HG03457 (cell line): ENCODE measurements at regions not wholly inside any gene's neighbourhood (a gene's known extent, or its start where the extent isn't known, plus 50 kb on each side); places are given as distances from the start of the nearest gene placed in this dataset.

ENCODE experiments used
- ATAC-seq: cut with Tn5 transposase; IDR thresholded peaks from one replicate; pipeline ENCODE4 v1.9.1; 2021; ENCODE audit warnings: moderate number of reproducible peaks; ENCODE audit not compliant: unreplicated experiment

GRCh38 chr3:152710549-152710948 is 124.4 kb upstream of the P2RY1 start:
- no peak for ATAC-seq

- no peak for ATAC-seq
Measured at GRCh38 chr3:152713989-152714388, 120.9 kb upstream of the P2RY1 start.

DNA sequence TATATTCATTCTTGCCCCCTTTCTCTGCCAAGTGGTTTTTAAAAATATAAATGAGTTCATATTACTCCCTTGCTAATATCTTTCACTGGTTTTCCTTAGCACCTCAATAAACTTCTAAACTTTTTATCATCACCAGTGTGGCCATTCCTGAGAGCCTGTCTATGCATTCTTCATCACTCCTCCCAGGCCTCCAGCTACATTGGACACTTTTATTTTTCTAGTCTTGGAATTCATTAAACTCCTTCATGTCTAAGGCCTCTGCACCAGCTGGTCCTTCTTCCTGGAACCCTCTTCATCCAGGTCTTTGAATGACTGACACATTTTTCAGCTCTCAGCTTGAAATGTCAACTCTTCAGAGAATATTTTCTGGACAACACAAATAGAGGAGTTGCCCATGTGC is 120.4 kb upstream of the P2RY1 start:
- no peak for ATAC-seq

GRCh38 chr3:152717252-152717651 is 117.7 kb upstream of the P2RY1 start:
- no peak for ATAC-seq

GRCh38 chr3:152718810-152719209 is 116.1 kb upstream of the P2RY1 start:
- no peak for ATAC-seq

- ATAC-seq, result no peak
Measured at GRCh38 chr3:152719264-152719663, 115.7 kb upstream of the P2RY1 start.

- no peak for ATAC-seq
Measured at GRCh38 chr3:152720951-152721718, 113.8 kb upstream of the P2RY1 start.

GRCh38 chr3:152724270-152724669 is 110.7 kb upstream of the P2RY1 start:
- no peak for ATAC-seq

DNA sequence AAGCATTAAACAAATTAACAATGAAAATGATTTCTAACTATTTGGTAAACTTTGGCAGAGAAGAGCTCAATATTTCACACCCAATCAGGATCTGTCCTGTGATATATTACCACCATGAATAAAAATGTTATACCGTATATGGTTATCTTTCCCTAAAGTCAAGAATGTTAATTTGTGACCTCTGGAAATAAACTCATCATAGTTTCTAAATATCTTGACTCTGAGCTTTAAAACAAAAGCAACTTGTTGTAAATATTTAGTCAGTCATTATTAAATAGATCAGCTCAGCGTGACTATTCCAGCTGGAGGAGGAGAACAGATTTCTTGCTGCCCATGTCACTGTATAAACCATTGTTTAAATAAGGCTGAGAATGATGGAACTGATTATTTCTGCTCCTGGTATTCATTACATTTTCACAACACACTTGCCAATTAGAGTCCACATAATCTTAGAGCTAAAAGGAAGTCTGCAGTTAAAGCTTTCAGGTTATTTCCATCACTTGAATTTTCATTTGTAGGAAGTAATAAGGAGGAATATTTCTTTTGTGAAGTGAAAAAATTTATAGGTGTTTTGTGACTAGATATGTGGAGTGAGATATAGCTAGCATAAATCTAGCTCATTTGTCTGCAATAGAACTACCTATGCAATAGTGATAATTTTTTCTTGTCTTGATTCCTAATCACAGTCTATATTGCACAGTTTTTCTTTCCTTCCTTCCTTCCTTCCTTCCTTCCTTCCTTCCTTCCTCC is 106.5 kb upstream of the P2RY1 start:
- ATAC-seq, result no peak

DNA sequence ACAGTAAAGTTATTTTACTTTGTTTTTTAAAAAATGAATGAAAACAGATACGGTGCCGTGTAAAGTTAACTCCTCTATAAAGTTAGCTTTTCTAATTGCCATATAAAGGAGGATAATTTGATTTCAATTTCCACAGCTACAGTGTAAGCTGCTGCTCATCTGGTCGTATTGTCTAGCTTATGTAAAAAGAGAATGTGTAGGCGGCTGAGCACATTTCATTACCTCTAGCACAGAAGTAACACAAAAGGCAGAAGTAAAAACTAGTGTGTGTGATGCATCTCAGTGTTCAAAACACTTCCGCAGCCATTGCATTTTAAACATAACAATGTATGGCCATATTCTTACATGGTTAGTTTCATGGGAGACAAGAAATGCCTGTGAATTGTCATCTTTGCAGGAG is 105.0 kb upstream of the P2RY1 start:
- ATAC-seq, result no peak

GRCh38 chr3:152731511-152731910 is 103.4 kb upstream of the P2RY1 start:
- no peak for ATAC-seq

GRCh38 chr3:152733584-152734119 is 101.3 kb upstream of the P2RY1 start:
- no peak for ATAC-seq

GRCh38 chr3:152737021-152737908 is 97.7 kb upstream of the P2RY1 start:
- ATAC-seq, result peak; percentile 100

DNA sequence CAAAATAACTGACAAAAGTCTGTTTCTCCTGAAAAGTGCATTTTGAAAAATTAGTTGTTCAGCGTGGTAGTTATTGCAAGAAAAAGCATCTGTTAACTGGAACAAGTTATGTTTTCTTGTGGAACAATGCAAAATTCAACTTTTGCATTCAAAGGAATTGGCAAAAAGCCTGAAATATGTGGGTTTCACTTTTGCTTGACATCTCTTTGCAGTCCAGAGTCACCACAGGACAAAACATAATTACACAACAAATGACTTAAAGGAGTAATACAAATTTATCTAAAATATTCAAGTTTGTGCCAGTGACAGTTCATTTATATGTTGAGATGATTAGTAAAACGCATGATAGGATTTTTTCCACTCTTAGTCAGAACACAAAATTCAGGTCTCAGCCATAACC is 96.3 kb upstream of the P2RY1 start:
- ATAC-seq, result no peak

DNA sequence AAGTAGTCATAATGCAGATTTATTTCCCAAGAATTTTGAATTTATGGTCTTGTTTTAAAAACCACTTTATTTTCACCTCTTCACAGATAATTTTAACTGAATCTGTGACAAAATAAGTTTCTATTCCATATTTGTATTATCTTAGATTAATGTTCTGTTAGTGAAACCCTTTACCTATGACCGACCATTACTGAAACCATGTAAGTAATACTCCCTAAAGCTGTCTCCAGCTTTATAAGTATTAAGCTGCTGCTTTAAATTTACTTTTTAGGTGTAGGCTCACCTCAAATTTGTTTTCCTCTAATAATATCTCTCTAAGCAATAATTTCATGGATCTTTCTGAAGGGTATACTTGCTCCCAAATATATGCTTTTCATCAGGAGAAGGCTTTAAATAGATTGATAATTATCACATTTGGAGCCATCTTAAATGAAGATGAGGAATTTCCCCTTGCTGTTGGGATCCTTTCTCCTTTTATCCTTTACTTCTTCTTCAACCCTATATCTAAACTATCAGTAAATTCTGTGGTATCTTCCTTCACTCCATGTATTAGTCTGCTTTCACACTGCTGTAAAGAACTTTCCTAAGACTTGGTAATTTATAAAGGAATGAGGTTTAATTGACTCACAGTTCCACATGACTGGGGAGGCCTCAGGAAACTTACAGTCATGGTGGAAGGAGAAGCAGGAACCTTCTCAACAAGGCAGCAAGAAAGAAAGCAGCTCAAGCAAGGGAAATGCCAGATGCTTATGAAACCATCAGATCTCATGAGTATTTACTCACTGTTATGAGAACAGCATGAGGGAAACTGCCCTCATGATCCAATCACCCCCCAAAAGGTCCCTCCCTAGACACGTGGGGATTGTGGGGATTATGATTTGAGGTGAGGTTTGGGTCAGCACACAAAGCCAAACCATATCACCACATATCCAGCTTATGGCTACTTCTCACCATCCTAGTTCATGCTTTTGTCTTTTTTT is 92.3 kb upstream of the P2RY1 start:
- ATAC-seq, result peak; percentile 50

GRCh38 chr3:152745646-152746045 is 89.3 kb upstream of the P2RY1 start:
- no peak for ATAC-seq

GRCh38 chr3:152754303-152754702 is 80.6 kb upstream of the P2RY1 start:
- no peak for ATAC-seq

- ATAC-seq, result no peak
Measured at GRCh38 chr3:152756807-152757206, 78.1 kb upstream of the P2RY1 start.

DNA sequence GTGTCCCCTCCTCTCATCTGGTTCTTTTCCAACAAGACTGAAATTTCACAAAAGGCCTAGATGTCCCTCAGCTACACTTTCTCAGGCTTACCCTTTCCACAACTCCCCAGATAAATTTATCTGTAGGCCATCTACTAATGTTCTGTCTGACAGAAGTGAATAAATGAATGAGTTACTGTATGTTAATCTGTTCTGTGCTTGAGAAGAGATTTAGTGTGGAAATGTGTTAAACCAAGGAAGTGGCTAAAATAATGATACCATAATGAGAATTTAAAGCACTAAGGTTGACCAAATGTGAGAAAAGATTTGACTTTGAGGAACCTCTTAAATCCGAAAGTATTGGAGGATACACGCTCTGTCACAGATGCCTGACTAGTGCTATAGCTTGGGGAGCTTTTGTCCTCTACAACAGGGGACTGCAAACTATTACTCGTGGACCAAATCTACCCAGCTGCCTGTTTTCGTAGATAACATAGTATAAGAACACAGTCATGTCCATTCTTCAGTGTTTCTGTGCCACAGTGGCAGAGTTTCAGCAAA is 74.8 kb upstream of the P2RY1 start:
- no peak for ATAC-seq

DNA sequence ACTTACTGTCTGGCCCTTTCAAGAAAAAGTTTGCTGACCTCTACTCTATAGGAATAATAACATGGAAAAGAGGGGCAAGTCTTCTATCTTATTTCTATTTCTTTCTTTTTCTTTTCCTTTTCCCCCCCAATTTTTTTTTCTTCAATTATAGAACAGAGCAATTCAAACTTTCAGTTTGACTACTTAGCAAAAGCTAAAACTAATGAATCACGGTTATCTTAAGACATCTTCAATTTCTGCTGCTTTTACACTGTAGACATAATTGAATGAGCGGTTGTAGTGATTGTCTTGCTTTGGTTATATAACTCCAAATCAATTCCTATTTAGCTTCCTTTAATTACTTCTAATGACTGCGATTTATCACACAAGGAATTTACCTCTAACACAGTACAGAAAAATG is 74.3 kb upstream of the P2RY1 start:
- no peak for ATAC-seq
